A549 (cell line): ENCODE measurements at regions not wholly inside any gene's neighbourhood (a gene's known extent, or its start where the extent isn't known, plus 50 kb on each side); places are given as distances from the start of the nearest gene placed in this dataset.
A peak's percentile ranks its signal among the peaks of the same experiment; 100 is the strongest.

Experiments used
- ATAC-seq, 2 experiments: fragments of 200-7000 bp in 1 of 2; fragments of >200 bp in 1 of 2; cut with Nextera tagmentation in 1 of 2; cut with Tn5 transposase in 1 of 2; 3 replicates each; pipeline versions ENCODE4 v1.8.0 to v1.9.1; 2018 to 2020; ENCODE audit warnings: mild to moderate bottlenecking in 1 of 2, moderate library complexity in 1 of 2
- CTCF ChIA-PET: fragments of 300-600 bp; sonication (Branson Sonifier 250); formaldehyde crosslinking; extraction: SDS; loops from one replicate; lab custom pipeline; 2021; ENCODE audit warnings: antibody characterized with exemption, inconsistent platforms; lab: Yijun Ruan, JAX
- POLR2A ChIA-PET: fragments of 350-600 bp; formaldehyde crosslinking; extraction: SDS; loops from one replicate; lab custom pipeline; 2021; ENCODE audit warnings: antibody characterized with exemption, inconsistent platforms; lab: Yijun Ruan, JAX
- DNase-seq, 2 experiments: peaks; one replicate each; pipeline versions ENCODE4 v3.0.0 to v3.0.0-alpha.2; 2011 to 2016; ENCODE audit warnings: low read depth in 1 of 2, low spot score in 1 of 2
- FAIRE-seq: peaks from 2 replicates; lab custom pipeline; 2011; peaks lifted over from hg19 to GRCh38; lab: Jason Lieb, UNC
- H3K27ac ChIP-seq, 2 experiments: fragments of >200 bp; sonication (Bioruptor Twin); formaldehyde crosslinking; 3 replicates each; pipeline ENCODE4 v1.5.1; 2016 to 2017
- H3K4me1 ChIP-seq: fragments of >200 bp; sonication (Bioruptor Twin); formaldehyde crosslinking; 3 replicates; pipeline ENCODE4 v1.6.1; 2016
- H3K4me2 ChIP-seq: fragments of >200 bp; sonication (Bioruptor Twin); formaldehyde crosslinking; 3 replicates; pipeline ENCODE4 v1.6.1; 2016
- H3K4me3 ChIP-seq: fragments of >200 bp; sonication (Bioruptor Twin); formaldehyde crosslinking; 3 replicates; pipeline ENCODE4 v1.5.1; 2016
- H3K9me3 ChIP-seq: fragments of >200 bp; sonication (Bioruptor Twin); formaldehyde crosslinking; 3 replicates; pipeline ENCODE4 v1.6.1; 2016
- FOXS1 ChIP-seq: fragments of 250-450 bp; sonication (Bioruptor Pico); IDR thresholded peaks from 2 replicates; pipeline ENCODE4 v1.5.0; 2020; ENCODE audit warnings: mild to moderate bottlenecking, moderate library complexity
- HEYL ChIP-seq: fragments of 250-450 bp; sonication (Bioruptor Pico); IDR thresholded peaks from 2 replicates; pipeline ENCODE4 v1.8.0; 2021; ENCODE audit warnings: mild to moderate bottlenecking, moderate library complexity
- HOXA7 ChIP-seq: fragments of 250-450 bp; sonication (Bioruptor Pico); IDR thresholded peaks from 2 replicates; pipeline ENCODE4 v1.5.0; 2020; ENCODE audit warnings: mild to moderate bottlenecking, moderate library complexity
- HOXB13 ChIP-seq: fragments of 250-450 bp; sonication (Bioruptor Pico); IDR thresholded peaks from 2 replicates; pipeline ENCODE4 v1.5.0; 2020; ENCODE audit warnings: low read depth, mild to moderate bottlenecking, moderate library complexity
- HOXB5 ChIP-seq: fragments of 250-450 bp; sonication (Bioruptor Pico); IDR thresholded peaks from 2 replicates; pipeline ENCODE4 v1.5.0; 2020; ENCODE audit warnings: mild to moderate bottlenecking, moderate library complexity
- JUNB ChIP-seq: fragments of >200 bp; sonication (Bioruptor Twin); formaldehyde crosslinking; IDR thresholded peaks from 2 replicates; pipeline ENCODE4 v1.6.1; 2016
- KDM1A ChIP-seq: fragments of 200-600 bp; sonication (generic); IDR thresholded peaks from 2 replicates; pipeline ENCODE4 v1.6.1; 2016; ENCODE audit warnings: low read depth, mild to moderate bottlenecking
- NR3C1 ChIP-seq: fragments of >200 bp; sonication (Bioruptor Twin); formaldehyde crosslinking; IDR thresholded peaks from 3 replicates; pipeline ENCODE4 v1.6.1; 2017
- POLR2AphosphoS2 ChIP-seq: conservative IDR thresholded peaks from 2 replicates; pipeline ENCODE4 v1.6.1; 2012; ENCODE audit warnings: low read length, improper control_type of control experiment, inconsistent platforms
- RAD21 ChIP-seq, 2 experiments: fragments of >200 bp in 1 of 2; sonication (Bioruptor Twin) in 1 of 2; formaldehyde crosslinking in 1 of 2; IDR thresholded peaks in 1 of 2; conservative IDR thresholded peaks in 1 of 2; 2 replicates in 1 of 2; 3 replicates in 1 of 2; pipeline ENCODE4 v1.6.1; 2012 to 2018; ENCODE audit warnings: inconsistent platforms in 1 of 2
- RFX5 ChIP-seq: fragments of 450-650 bp; IDR thresholded peaks from 2 replicates; pipeline ENCODE4 v1.7.1; 2014; ENCODE audit warnings: antibody characterized with exemption, mild to moderate bottlenecking, moderate library complexity
- SMC3 ChIP-seq: fragments of >200 bp; sonication (Bioruptor Twin); formaldehyde crosslinking; IDR thresholded peaks from 3 replicates; pipeline ENCODE4 v1.6.1; 2018; ENCODE audit warnings: inconsistent platforms
- SREBF2 ChIP-seq: fragments of 450-650 bp; IDR thresholded peaks from 2 replicates; pipeline ENCODE4 v1.6.1; 2014; ENCODE audit warnings: mild to moderate bottlenecking, moderate library complexity
- TFCP2L1 ChIP-seq: fragments of 250-450 bp; sonication (Bioruptor Pico); IDR thresholded peaks from 2 replicates; pipeline ENCODE4 v1.5.0; 2021; ENCODE audit warnings: mild to moderate bottlenecking
- TP53 ChIP-seq: fragments of 250-450 bp; sonication (Bioruptor Pico); IDR thresholded peaks from 2 replicates; pipeline ENCODE4 v1.5.0; 2021; ENCODE audit warnings: mild to moderate bottlenecking, moderate library complexity
- ZSCAN20 ChIP-seq: fragments of 250-450 bp; sonication (Bioruptor Pico); IDR thresholded peaks from 2 replicates; pipeline ENCODE4 v1.8.0; 2022; ENCODE audit warnings: mild to moderate bottlenecking, moderate library complexity
- WGBS: methylation state at CpG from one replicate; pipeline ENCODE4 v1.1.6; 2017; ENCODE audit errors: missing lambda C conversion rate; 5-methylcytosine and 5-hydroxymethylcytosine counted together
- TF ChIP-seq, protein P1 (sequence below): fragments of 250-450 bp; sonication (Bioruptor Pico); IDR thresholded peaks from 2 replicates; pipeline ENCODE4 v1.5.0; 2021; ENCODE audit warnings: mild to moderate bottlenecking, moderate library complexity, borderline replicate concordance
- TF ChIP-seq, protein P2 (sequence below): fragments of 200-600 bp; sonication (generic); IDR thresholded peaks from 2 replicates; pipeline ENCODE4 v1.6.1; 2016; ENCODE audit warnings: antibody characterized with exemption, mild to moderate bottlenecking, moderate library complexity
- TF ChIP-seq, protein P3 (sequence below): fragments of >200 bp; sonication (Bioruptor Twin); formaldehyde crosslinking; IDR thresholded peaks from 3 replicates; pipeline ENCODE4 v1.6.1; 2016
- TF ChIP-seq, protein P4 (sequence below): fragments of >200 bp; sonication (Bioruptor Twin); formaldehyde crosslinking; IDR thresholded peaks from 3 replicates; pipeline ENCODE4 v1.5.1; 2016

DNA sequence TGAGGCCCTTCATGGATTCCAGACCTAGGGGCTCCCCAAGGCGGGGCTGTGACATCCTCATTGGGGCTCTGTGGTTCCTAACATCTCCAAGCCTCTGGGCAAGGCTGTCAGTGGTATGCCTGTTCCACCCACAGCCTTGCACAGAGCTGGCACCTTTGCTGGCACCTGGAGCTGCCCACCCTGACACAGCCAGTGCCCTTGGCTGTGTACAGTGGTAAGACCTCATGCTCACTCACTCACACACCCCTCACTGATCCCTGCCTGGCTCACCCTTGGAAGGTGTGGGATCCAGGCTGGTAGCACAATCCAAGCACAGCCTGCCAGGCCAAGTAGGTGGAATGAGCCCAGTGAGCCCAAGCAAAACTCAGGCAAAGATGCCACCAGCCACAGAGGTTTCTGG lies 200.4 kb upstream of the PCDH15 start (continued):
- TF ChIP-seq, protein P1, sequence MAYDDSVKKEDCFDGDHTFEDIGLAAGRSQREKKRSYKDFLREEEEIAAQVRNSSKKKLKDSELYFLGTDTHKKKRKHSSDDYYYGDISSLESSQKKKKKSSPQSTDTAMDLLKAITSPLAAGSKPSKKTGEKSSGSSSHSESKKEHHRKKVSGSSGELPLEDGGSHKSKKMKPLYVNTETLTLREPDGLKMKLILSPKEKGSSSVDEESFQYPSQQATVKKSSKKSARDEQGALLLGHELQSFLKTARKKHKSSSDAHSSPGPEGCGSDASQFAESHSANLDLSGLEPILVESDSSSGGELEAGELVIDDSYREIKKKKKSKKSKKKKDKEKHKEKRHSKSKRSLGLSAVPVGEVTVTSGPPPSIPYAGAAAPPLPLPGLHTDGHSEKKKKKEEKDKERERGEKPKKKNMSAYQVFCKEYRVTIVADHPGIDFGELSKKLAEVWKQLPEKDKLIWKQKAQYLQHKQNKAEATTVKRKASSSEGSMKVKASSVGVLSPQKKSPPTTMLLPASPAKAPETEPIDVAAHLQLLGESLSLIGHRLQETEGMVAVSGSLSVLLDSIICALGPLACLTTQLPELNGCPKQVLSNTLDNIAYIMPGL (CRISPR knock-in tag): no peak
- TF ChIP-seq JUNB: no peak

DNA sequence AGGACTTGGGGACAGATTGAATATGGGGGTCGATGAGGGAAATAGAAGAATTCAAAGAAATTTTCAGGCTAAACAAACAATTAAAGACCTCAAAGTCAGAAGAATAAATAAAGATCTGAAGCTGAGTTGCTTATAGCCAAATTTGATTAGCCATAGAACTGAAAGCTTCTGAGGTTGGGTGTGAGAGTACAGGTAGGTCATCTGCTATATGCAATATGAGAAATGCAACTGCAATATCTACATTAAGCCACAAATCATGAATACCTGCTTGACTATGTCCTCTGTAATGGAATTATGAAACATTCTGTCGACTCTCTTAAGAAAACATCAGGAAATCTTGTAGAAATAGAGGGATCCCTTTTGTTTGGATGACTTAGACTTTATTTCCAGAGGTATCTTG lies 192.1 kb upstream of the PCDH15 start:
- Histone ChIP-seq H3K4me2 (no peak overlapping the region), H3K4me3 (no peak overlapping the region)
- TF ChIP-seq NR3C1: no peak
- TF ChIP-seq, protein P2, sequence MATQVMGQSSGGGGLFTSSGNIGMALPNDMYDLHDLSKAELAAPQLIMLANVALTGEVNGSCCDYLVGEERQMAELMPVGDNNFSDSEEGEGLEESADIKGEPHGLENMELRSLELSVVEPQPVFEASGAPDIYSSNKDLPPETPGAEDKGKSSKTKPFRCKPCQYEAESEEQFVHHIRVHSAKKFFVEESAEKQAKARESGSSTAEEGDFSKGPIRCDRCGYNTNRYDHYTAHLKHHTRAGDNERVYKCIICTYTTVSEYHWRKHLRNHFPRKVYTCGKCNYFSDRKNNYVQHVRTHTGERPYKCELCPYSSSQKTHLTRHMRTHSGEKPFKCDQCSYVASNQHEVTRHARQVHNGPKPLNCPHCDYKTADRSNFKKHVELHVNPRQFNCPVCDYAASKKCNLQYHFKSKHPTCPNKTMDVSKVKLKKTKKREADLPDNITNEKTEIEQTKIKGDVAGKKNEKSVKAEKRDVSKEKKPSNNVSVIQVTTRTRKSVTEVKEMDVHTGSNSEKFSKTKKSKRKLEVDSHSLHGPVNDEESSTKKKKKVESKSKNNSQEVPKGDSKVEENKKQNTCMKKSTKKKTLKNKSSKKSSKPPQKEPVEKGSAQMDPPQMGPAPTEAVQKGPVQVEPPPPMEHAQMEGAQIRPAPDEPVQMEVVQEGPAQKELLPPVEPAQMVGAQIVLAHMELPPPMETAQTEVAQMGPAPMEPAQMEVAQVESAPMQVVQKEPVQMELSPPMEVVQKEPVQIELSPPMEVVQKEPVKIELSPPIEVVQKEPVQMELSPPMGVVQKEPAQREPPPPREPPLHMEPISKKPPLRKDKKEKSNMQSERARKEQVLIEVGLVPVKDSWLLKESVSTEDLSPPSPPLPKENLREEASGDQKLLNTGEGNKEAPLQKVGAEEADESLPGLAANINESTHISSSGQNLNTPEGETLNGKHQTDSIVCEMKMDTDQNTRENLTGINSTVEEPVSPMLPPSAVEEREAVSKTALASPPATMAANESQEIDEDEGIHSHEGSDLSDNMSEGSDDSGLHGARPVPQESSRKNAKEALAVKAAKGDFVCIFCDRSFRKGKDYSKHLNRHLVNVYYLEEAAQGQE: no peak
- no peak for TF ChIP-seq RFX5
- TF ChIP-seq, protein P3, sequence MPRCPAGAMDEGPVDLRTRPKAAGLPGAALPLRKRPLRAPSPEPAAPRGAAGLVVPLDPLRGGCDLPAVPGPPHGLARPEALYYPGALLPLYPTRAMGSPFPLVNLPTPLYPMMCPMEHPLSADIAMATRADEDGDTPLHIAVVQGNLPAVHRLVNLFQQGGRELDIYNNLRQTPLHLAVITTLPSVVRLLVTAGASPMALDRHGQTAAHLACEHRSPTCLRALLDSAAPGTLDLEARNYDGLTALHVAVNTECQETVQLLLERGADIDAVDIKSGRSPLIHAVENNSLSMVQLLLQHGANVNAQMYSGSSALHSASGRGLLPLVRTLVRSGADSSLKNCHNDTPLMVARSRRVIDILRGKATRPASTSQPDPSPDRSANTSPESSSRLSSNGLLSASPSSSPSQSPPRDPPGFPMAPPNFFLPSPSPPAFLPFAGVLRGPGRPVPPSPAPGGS: no peak
- TF ChIP-seq SMC3: no peak
- no peak for TF ChIP-seq TP53
- no peak for TF ChIP-seq POLR2AphosphoS2
- no peak for TF ChIP-seq ZSCAN20 (CRISPR knock-in tag)
- TF ChIP-seq FOXS1 (CRISPR knock-in tag): no peak
- no peak for TF ChIP-seq HOXB5 (CRISPR knock-in tag)
- no peak for TF ChIP-seq KDM1A
- TF ChIP-seq TFCP2L1: no peak
- TF ChIP-seq RAD21 (conservative IDR thresholded peaks at IDR 0.05 in 1 of 2, IDR thresholded peaks at IDR 0.05 in 1 of 2): no peak
- TF ChIP-seq HEYL (CRISPR knock-in tag): no peak
- TF ChIP-seq HOXB13 (CRISPR knock-in tag): no peak
- TF ChIP-seq HOXA7: no peak
- no peak for TF ChIP-seq JUNB
- TF ChIP-seq, all 56 proteins: peak for 0
- ATAC-seq: no peak
- Histone ChIP-seq H3K9me3 (no peaks in the 10 kb centered on the region), H3K27ac (no peak overlapping the region), H3K4me1 (no peaks in the 10 kb centered on the region)
- no peak for FAIRE-seq
- ChIA-PET POLR2A (no interaction called here), CTCF (no interaction called here)
- 0% methylated on average over 2 of the region's 2 CpGs for WGBS
- no peak for DNase-seq

DNA sequence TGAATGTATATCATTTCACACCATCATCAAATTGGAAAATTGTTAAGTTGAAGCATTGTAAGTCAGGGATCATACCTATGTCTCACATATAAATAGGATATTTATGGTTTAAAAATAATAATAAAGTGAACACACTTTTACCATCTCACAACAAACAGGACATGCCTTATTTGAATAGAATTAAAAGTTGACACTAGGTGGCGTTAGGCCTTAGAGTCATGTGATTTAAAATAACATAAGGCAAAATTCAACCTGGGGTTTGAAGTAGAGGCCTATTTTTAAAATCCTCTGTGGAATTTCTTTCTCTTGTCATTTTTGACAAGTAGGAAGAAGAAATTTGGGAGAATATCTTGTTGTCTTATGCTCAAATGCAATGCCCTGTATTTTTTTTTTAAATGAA lies 184.7 kb upstream of the PCDH15 start:
- ChIA-PET CTCF (no interaction called here), POLR2A (no interaction called here)
- no peaks in the 10 kb centered on the region for H3K9me3 ChIP-seq
- H3K27ac ChIP-seq: no peak overlapping the region
- H3K4me1 ChIP-seq: no peaks in the 10 kb centered on the region
- H3K4me3 ChIP-seq: no peak overlapping the region
- H3K4me2 ChIP-seq: no peak overlapping the region
- FAIRE-seq (no peak), ATAC-seq (no peak), DNase-seq (peak in 1 of 2 experiments; percentile 18)
- no peak for TF ChIP-seq SREBF2
- TF ChIP-seq, protein P4, sequence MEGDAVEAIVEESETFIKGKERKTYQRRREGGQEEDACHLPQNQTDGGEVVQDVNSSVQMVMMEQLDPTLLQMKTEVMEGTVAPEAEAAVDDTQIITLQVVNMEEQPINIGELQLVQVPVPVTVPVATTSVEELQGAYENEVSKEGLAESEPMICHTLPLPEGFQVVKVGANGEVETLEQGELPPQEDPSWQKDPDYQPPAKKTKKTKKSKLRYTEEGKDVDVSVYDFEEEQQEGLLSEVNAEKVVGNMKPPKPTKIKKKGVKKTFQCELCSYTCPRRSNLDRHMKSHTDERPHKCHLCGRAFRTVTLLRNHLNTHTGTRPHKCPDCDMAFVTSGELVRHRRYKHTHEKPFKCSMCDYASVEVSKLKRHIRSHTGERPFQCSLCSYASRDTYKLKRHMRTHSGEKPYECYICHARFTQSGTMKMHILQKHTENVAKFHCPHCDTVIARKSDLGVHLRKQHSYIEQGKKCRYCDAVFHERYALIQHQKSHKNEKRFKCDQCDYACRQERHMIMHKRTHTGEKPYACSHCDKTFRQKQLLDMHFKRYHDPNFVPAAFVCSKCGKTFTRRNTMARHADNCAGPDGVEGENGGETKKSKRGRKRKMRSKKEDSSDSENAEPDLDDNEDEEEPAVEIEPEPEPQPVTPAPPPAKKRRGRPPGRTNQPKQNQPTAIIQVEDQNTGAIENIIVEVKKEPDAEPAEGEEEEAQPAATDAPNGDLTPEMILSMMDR: peak; percentile 17; the same call in 1 of the 3 replicates
- WGBS: 0% methylated on average over 1 of the region's 1 CpG
